ENCODE measurements at regions not wholly inside any gene's neighbourhood (a gene's known extent, or its start where the extent isn't known, plus 50 kb on each side); places are given as distances from the start of the nearest gene placed in this dataset.

- Histone ChIP-seq H3K79me2 (ENCODE audit: control insufficient read depth, insufficient read depth, low read length) (no peaks in the 10 kb centered on the region), H3K9ac (replicated peaks; ENCODE audit: extremely low read depth, insufficient read depth, low read length) (no peak overlapping the region), H3K4me1 (ENCODE audit: control insufficient read depth, extremely low read depth, insufficient read depth, low read length) (no peaks in the 10 kb centered on the region), H3K36me3 (ENCODE audit: control insufficient read depth in 2 of 2, extremely low read depth in 1 of 2, insufficient read depth in 2 of 2, low read length in 2 of 2) (no peaks in the 10 kb centered on the region), H3K9me3 (replicated peaks; ENCODE audit: control insufficient read depth, insufficient read depth, low read length) (no peaks in the 10 kb centered on the region), H3K9me1 (replicated peaks; ENCODE audit: control insufficient read depth, extremely low read depth, insufficient read depth, low read length) (no peaks in the 10 kb centered on the region), H3K27me3 (ENCODE audit: control insufficient read depth in 2 of 2, insufficient read depth in 2 of 2, low read length in 2 of 2) (no peaks in the 10 kb centered on the region), H2AFZ (ENCODE audit: low read depth, low read length) (no peak overlapping the region), H3K27ac (ENCODE audit: insufficient read depth, low read depth, low read length) (no peak overlapping the region), H4K20me1 (replicated peaks; ENCODE audit: control insufficient read depth, extremely low read depth, insufficient read depth, low read length) (no peaks in the 10 kb centered on the region), H3K4me2 (ENCODE audit: insufficient read depth, low read length) (no peak overlapping the region), H3K4me3 (replicated peaks in 1 of 3; ENCODE audit: insufficient read depth in 1 of 3, low read depth in 1 of 3, low read length in 3 of 3) (no peak overlapping the region)
- dilution Hi-C loops (cut with MboI; ENCODE audit: extremely low pct_ligation_motif_present, low sequenced_read_pairs), result no loop called here
- CTCF ChIA-PET, result no interaction called here
- BruUV-seq (replicated peaks), result no TSS peak
- intact Hi-C loops (cut with micrococcal nuclease), result no loop called here
- TF ChIP-seq FOS (IDR thresholded peaks at IDR 0.05; ENCODE audit: borderline replicate concordance, insufficient read depth, low read length), result no peak
- TF ChIP-seq POLR2AphosphoS5 (IDR thresholded peaks at IDR 0.05; ENCODE audit: insufficient read depth, low read depth, low read length), result no peak
- no peak for TF ChIP-seq GATA2 (IDR thresholded peaks at IDR 0.05; ENCODE audit: insufficient read depth, insufficient read length, low read depth, low read length)
- no peak for TF ChIP-seq EZH2 (IDR thresholded peaks at IDR 0.05; ENCODE audit: borderline replicate concordance, low read depth, low read length, severe bottlenecking)
- no peak for TF ChIP-seq POLR2A (IDR thresholded peaks at IDR 0.05; ENCODE audit: low read depth, low read length)
- TF ChIP-seq, protein P1, sequence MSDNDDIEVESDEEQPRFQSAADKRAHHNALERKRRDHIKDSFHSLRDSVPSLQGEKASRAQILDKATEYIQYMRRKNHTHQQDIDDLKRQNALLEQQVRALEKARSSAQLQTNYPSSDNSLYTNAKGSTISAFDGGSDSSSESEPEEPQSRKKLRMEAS (IDR thresholded peaks at IDR 0.05; ENCODE audit: insufficient read depth, insufficient read length), result no peak
- TF ChIP-seq, protein P2, sequence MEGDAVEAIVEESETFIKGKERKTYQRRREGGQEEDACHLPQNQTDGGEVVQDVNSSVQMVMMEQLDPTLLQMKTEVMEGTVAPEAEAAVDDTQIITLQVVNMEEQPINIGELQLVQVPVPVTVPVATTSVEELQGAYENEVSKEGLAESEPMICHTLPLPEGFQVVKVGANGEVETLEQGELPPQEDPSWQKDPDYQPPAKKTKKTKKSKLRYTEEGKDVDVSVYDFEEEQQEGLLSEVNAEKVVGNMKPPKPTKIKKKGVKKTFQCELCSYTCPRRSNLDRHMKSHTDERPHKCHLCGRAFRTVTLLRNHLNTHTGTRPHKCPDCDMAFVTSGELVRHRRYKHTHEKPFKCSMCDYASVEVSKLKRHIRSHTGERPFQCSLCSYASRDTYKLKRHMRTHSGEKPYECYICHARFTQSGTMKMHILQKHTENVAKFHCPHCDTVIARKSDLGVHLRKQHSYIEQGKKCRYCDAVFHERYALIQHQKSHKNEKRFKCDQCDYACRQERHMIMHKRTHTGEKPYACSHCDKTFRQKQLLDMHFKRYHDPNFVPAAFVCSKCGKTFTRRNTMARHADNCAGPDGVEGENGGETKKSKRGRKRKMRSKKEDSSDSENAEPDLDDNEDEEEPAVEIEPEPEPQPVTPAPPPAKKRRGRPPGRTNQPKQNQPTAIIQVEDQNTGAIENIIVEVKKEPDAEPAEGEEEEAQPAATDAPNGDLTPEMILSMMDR (IDR thresholded peaks at IDR 0.05; ENCODE audit: extremely low read depth in 1 of 2, insufficient read depth in 1 of 2, low read depth in 1 of 2, low read length in 2 of 2), result no peak
- DNase-seq (ENCODE audit: low read depth, low spot score) (no peak), FAIRE-seq (no peak)
- POLR2A ChIA-PET, result no interaction called here
Measured at GRCh38 chr20:40481337-40481736, 207.7 kb downstream of the MAFB start.
